GM06990 (cell line): ENCODE measurements at regions not wholly inside any gene's neighbourhood (a gene's known extent, or its start where the extent isn't known, plus 50 kb on each side); places are given as distances from the start of the nearest gene placed in this dataset.

ENCODE experiments used
- DNase-seq: peaks from one replicate; pipeline ENCODE4 v3.0.0-alpha.2; 2011; ENCODE audit not compliant: insufficient read length; ENCODE audit errors: extremely low read depth
- H3K27me3 ChIP-seq: replicated peaks from 2 replicates; pipeline ENCODE4 v1.6.0; 2011; ENCODE audit warnings: low read length; ENCODE audit not compliant: control insufficient read depth, insufficient read depth
- H3K36me3 ChIP-seq: 2 replicates; pipeline ENCODE4 v1.5.1; 2011; ENCODE audit warnings: low read length; ENCODE audit not compliant: control insufficient read depth, insufficient read depth
- H3K4me3 ChIP-seq: replicated peaks from 2 replicates; pipeline ENCODE4 v1.5.1; 2011; ENCODE audit warnings: low read depth, mild to moderate bottlenecking, control low read depth, low read length
- CTCF ChIP-seq: IDR thresholded peaks from 2 replicates; pipeline ENCODE4 v1.5.1; 2011; ENCODE audit warnings: low read length, control low read depth, mild to moderate bottlenecking, inconsistent platforms; ENCODE audit not compliant: insufficient read depth, poor library complexity, severe bottlenecking

- no peaks in the 10 kb centered on the region for H3K27me3 ChIP-seq
- DNase-seq = no peak
- H3K4me3 ChIP-seq = no peak overlapping the region
- no peak for TF ChIP-seq CTCF
- H3K36me3 ChIP-seq = no peaks in the 10 kb centered on the region
Measured at GRCh38 chr18:4677006-4677405, 221.9 kb upstream of the DLGAP1 start.

DNA sequence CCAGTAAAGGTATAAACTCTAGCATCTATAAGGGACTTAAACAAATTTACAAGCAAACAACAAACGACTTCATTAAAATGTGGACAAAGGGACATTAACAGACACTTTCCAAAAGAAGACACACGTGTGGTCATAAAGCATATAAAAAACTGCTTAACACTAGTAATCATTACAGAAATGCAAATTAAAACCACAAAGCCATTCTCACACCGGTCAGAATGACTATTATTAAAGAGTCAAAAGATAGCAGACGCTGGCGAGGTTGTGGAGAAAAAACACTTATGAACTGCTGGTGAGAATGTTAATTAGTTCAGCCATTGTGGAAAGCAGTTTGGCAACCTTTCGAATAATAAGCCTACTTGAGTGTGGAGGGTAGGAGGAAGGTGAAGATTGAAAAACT lies 217.1 kb upstream of the DLGAP1 start:
- DNase-seq = no peak

DNA sequence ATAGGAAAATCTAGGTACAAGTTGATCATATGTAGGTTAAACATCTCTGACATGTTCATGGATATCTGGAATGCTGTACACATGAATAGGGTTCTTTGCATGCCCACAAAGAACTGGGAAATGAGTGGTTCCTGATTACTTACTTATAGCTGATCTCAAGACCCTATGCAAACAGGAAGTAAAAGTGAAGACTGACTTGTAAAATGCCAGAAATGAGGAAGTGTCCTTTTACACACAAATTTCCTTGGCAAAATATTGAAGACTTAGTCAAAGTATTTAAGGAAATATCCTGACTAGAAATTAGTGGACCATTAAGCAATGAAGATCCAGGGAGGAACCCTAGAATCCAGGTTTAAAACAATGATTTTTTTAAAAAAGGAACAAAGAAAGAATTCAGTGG lies 203.7 kb upstream of the DLGAP1 start:
- no peak for TF ChIP-seq CTCF
- H3K4me3 ChIP-seq = no peak overlapping the region
- no peaks in the 10 kb centered on the region for H3K27me3 ChIP-seq
- DNase-seq = no peak
- H3K36me3 ChIP-seq = no peaks in the 10 kb centered on the region

More for the DNA sequence above, 217.1 kb upstream of the DLGAP1 start:
- Histone ChIP-seq H3K27me3 (no peaks in the 10 kb centered on the region), H3K36me3 (no peaks in the 10 kb centered on the region), H3K4me3 (no peak overlapping the region)
- no peak for TF ChIP-seq CTCF

GRCh38 chr18:4653418-4653817 lies 198.3 kb upstream of the DLGAP1 start:
- DNase-seq = no peak
- H3K4me3 ChIP-seq = no peak overlapping the region
- H3K36me3 ChIP-seq = no peaks in the 10 kb centered on the region
- no peaks in the 10 kb centered on the region for H3K27me3 ChIP-seq
- no peak for TF ChIP-seq CTCF

GRCh38 chr18:4641771-4642368 lies 186.8 kb upstream of the DLGAP1 start:
- DNase-seq = no peak
- TF ChIP-seq CTCF = no peak
- Histone ChIP-seq H3K4me3 (no peak overlapping the region), H3K36me3 (no peaks in the 10 kb centered on the region), H3K27me3 (no peaks in the 10 kb centered on the region)
